SH-SY5Y (cell line): ENCODE measurements at regions not wholly inside any gene's neighbourhood (a gene's known extent, or its start where the extent isn't known, plus 50 kb on each side); places are given as distances from the start of the nearest gene placed in this dataset.

Experiments
- GATA2 ChIP-seq: IDR thresholded peaks from 2 replicates; pipeline ENCODE4 v1.6.1; 2011; ENCODE audit warnings: mild to moderate bottlenecking, low read depth, low read length
- GATA3 ChIP-seq: IDR thresholded peaks from 2 replicates; pipeline ENCODE4 v1.6.1; 2011; ENCODE audit warnings: low read depth, mild to moderate bottlenecking, low read length, moderate library complexity

DNA sequence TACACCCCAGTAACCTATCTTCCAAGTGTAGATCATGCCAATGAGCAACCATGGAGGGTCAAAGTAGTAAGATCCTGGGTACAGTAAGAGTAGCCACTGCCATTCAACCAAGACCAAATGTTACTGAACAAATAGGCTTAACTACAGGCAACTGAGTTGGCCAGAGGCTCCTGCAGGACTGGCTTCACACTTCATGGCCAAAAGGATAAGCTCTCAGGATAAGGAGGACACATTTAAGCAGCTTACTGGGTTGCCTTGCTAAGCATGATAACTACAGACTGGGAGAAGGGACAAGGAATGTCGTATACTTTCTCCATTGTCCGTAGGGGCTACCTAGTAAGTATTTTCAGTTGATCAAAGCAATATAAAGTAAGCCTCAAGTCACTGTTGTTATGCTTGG, 174.7 kb downstream of the INO80D start:
- TF ChIP-seq GATA2 (no peak), GATA3 (no peak)
